ENCODE measurements at regions not wholly inside any gene's neighbourhood (a gene's known extent, or its start where the extent isn't known, plus 50 kb on each side); places are given as distances from the start of the nearest gene placed in this dataset.

DNA sequence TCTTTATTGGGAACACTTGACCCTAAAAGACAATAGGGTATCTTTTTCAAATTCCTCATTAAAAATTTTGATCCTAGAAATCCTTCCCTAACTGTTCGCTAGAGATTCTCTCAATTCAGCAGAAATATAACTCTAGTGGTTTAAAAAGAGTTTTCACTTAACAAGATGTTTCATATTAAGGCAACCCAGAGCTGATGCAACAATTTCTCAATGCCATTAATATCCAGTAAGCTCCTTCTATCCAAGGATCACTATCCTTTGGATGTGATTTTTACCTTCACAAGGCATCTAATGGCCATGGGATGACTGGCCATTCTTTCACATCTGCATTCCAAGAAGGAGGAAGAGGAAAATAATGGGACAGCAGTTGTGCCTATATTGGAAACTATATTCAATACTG lies 183.4 kb downstream of the ANKRD50 start:
- no peak for DNase-seq (ENCODE audit: low read depth)

DNA sequence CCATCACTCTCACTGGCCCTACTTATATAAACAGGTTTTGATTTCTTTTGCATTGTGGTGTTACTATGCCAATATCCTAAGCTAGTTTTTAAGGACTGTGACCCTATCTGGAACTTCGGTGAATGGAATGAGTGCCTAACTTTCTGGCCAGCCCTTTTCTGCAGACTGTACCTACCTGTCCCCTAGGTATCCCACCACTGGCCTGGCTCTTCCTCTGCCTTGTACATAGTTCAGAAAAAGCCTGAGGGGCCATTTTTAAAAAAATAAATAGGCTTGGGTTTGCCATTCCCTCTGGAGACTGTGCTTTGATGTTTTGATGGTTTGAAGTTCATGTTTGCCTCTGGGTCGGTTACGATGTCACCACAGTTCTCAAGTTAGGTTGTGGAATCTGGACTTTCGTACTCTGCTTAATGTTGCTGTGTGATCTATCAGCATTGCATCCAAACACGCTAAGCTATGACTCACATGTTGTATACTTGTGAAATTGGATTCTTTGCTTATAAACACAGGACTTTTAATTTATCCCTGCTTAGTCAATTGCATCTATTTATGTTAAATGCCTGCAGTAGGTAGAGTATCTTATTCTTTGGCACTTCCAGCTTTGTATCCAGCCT lies 182.0 kb downstream of the ANKRD50 start:
- DNase-seq (ENCODE audit: low read depth) = peak; percentile 17

DNA sequence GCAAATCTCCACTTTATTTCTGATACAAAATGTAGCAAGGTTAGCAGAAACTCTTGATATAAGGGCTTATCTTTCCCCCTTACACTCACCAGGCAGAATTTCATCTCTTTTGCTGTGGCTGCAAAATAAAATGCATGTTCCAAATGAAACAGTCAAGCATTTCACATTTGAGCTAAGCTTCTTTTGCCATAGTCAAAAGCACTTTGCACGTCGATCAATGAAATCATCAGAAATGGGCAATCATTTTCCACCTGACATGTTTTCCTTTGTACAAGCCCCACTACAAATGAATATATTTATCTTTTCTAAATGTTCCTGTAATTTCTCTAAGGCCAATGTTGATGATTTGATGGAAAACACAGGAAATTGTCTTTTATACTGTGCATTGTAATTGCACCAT lies 178.4 kb downstream of the ANKRD50 start:
- DNase-seq (ENCODE audit: low read depth) = no peak

DNA sequence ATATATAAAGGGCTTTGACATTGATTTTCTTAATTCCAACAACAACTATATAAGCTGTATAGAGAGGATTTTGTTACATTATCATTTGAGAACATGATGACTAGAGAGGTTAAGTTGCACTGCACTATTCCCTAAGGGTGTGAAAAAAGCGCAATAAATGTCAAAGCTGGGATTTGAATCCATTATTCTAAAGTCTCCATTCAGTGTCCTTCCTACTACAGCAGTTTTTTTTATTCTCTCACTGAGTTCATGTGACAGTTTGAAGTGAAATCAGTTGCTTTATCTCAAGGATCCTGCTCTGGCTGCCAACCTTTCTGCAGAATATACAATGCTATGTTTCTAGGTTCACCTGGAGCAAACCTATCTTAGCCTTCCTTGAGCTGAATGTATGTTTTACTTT lies 177.5 kb downstream of the ANKRD50 start:
- DNase-seq (ENCODE audit: low read depth) = no peak

DNA sequence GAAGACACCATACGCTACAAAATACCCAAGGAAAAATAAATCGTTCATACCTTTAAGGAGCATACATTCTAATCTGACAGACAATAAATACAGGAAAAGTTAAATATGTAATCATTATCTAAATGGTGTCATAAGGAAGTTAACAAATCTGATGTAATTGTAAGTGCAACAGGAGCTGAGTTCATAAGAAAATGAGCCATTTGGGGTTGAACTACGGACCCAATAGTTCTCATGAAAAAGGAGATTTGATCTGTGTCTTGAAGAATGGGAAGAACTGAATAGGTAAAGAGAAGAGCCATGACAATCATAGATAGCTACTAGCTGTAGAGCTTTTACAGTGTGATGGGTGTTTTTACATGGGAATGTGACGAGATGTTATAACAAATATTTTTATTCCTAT lies 175.6 kb downstream of the ANKRD50 start:
- no peak for DNase-seq (ENCODE audit: low read depth)

DNA sequence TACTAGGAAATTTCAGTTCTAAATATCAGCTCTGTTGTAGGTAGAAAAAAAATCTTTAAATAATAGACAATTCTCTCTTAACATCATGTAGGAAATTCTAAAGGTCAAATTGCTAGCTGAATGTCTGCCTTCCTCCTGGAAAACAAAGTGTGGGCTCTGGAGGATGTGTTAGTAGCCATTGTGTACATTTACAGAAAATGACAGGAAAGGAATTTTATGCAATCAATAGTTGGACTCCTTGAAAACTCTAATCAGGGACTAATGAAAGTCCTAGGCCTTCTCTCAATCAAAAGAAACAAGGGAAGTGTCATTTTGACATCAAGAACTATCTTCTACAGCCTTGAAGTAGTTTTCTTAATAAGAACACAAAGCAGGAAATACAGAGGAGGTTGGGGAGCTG lies 174.6 kb downstream of the ANKRD50 start:
- DNase-seq (ENCODE audit: low read depth) = no peak

DNA sequence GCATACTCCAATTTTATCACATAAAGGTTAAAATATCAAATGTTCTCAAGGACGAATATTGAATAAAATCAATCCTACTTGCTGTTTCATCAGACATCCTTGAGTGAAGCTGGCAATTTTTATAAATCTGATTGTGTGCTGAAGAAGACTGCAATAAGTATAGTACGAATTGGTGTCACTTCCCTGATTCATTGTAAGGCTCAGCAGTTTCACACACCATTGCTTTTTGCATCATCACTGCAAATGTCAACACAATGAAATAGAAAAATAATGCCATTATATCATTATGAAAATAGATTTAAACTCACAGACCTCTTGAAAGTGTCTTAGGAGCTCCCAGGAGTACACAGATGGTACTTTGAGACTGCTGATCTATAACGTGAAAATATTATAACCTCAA lies 172.5 kb downstream of the ANKRD50 start:
- DNase-seq (ENCODE audit: low read depth) = no peak

DNA sequence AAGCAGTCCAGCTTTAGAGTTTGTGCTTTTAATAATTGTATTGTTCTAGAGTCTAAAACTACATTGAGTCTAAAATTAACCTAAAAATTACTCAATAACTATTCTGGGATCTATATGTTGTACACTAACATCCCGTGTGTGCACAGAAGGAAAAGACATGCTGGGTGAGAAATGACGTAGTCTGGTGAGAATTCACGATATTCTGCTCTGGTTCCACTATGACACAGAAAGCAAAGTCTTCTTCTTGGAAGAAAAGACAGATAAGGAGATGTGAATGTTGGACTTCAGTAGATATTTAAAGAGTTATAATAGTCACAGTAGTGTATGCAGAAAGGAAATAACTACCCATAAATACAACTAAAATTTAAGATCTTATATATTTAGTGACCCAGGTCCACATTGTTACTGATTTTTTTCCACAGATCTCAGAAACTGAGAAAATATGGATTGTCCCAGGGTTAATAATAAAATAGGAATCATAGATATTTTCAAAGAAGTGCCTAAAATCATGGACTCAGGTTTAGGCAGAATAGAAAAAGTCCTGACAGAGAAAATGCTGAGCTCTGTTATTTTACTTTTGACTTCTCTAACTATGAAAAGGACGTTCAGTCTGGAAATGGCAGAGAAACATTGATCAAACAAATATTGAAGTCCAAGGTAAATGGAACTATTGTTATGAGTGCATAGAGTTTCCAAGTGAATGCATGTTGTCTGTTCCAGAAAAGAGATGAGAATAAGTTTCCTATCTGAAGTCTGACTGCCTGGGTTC lies 170.7 kb downstream of the ANKRD50 start:
- DNase-seq (ENCODE audit: low read depth) = no peak

DNA sequence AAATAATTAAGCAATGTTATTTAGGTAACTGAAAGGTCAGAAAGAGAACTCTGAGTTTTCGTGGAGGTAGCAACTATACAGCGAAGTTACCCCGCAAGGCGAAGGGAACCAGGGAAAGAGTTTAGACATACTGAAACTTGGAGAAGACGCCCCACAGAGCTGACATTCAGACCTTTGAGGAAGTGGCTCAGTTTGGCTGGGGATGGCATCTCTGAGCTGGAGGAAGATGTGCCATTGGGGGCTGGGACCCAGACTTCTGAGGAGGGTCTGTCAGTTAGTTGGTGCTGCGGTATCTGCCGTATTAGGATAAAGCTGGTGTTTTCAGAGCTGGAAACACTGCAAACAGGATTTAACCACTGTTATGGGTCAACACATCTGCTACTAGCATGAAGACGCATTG lies 156.6 kb downstream of the ANKRD50 start:
- DNase-seq (ENCODE audit: low read depth) = no peak

DNA sequence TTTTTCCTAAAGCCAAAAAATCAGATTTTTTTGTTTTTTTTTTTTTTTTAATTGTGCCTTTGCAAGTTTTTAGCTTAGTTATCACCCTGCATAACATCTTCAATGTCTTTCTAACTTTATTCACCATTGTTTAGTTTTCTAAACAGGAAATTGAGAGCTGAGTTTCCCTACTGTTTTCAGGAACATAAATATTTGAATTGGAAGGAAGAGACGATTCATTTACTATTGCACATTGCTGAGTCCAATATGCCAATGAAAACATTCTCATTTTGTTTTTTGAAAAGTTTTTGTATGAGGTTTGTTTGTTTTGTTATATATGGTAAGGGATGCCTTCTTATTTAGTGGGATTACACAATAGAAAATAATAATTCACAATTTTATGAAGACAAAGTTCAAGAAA lies 148.4 kb downstream of the ANKRD50 start:
- DNase-seq (ENCODE audit: low read depth) = no peak

DNA sequence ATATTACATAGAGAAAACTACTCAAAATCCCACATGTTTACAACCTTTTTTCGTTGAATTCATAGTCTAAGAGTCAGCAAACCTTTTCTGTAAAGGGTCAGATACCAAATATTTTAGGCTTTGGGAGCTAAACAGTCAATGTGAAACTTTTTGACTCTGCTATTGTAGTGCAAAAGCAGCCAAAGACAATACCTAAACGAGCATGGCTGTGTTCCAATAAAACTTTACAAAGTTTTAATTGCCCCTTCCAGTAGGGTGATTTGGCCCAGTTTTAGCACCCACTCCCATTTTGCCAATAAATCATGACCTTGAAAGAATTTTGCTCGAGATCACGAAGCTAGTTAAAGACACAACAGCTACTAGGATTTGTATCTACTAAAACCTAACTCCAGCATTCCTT lies 147.2 kb downstream of the ANKRD50 start:
- no peak for DNase-seq (ENCODE audit: low read depth)

DNA sequence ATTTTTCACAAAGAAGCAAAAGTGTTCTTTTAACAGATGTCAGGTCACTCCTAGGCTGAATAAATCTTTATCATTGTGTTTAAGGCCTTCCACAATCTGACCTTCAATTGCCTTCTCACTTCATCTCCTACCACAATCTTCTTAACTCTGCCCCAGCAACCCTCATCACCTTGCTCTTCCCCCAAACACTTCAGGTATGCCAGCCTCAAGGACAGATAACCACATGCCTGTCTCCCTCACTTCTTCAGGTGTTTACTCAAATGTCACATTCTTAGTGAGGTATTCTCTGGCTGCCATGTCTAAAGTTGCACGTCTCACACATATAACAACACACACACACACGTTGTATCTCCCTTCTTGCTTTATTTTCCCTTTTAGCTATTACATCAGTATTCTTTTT lies 146.5 kb downstream of the ANKRD50 start:
- no peak for DNase-seq (ENCODE audit: low read depth)

DNA sequence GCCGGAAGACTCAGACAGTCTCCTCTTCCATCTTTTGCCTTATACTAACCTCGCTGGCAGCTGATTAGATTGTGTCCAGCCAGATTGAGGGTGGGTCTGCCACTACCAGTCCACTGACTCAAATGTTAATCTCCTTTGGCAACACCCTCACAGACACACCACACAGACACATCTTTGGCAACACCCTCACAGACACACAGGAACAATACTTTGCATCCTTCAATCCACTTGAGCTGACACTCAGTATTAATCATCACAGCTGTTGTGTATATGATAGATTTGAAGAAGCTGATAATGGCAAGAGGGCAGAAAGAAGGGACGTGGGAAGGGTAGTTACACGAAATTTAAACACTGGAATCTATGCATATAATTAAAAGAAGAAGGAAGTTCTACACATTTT lies 139.5 kb downstream of the ANKRD50 start:
- DNase-seq (ENCODE audit: low read depth) = no peak

DNA sequence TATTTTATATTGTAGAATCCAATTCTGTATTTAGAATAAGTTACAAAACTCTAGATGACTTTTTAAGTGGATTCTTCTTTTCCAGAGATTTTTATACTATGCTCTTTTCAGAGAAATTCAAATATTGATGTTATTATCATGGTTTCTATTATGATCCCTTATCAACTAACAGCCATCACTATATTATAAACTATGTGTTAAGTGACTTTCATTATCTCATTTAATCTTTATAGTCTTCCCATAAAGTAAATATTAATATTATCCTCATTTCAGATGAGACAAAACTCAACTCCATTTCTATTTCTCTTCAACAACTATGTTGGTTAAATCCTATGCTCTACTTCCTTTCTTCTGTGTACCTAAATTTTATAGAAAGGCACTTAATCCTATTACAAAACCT lies 132.6 kb downstream of the ANKRD50 start:
- no peak for DNase-seq (ENCODE audit: low read depth)

DNA sequence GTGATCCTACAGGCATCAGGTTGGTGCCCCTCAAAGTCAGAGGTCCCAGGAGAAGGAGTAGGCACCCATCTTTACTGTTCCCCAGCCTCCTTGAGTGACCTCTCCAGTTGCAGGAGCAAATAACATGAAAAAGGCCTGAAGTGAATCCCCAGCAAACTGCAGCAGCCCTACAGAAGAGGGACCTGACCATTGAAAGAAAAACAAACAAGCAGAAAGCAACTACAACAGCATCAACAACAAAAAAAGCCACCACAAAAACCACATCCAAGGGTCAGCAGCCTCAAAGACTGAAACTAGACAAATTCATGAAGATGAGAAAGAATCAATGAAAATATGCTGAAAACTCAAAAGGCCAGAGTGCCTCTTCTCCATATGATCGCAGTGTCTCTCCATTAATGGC lies 128.7 kb downstream of the ANKRD50 start:
- no peak for DNase-seq (ENCODE audit: low read depth)

DNA sequence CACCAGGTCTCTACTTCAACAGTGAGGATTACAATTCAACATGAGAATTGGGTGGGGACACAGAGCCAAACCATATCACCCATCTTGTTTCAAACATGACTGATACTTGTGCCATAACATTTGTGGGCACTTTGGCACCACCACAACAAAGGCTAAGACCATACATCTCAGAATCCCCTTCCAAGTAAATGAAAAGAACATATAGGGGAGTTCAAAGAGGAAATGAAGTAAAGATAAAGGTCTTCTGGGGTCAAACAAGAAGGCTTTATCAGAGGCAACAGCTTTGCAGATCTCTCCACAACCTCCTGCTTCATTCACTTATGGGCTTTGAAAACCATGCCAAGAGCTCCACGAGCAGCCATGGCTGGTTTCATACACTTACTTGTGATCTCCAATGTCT lies 122.7 kb downstream of the ANKRD50 start:
- DNase-seq (ENCODE audit: low read depth) = no peak

DNA sequence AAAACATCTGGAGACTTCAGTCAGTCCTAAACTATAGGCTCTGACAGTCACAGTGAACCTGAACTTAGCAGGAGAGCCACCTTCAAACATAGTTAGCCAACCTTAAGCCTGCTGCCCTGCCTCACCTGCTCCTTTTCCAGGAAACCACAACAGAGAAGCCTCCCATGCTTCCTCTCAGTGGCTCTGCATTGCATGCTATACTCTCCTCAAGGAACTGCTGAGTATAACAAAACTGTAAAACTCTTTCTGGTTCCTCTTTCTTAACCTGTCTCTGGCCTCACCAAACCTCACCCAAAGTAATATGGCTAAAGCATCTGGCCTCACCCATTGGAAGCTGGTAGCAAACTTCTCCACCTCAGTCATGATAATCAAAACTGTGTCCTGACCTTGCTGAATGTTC lies 122.1 kb downstream of the ANKRD50 start:
- DNase-seq (ENCODE audit: low read depth) = no peak

DNA sequence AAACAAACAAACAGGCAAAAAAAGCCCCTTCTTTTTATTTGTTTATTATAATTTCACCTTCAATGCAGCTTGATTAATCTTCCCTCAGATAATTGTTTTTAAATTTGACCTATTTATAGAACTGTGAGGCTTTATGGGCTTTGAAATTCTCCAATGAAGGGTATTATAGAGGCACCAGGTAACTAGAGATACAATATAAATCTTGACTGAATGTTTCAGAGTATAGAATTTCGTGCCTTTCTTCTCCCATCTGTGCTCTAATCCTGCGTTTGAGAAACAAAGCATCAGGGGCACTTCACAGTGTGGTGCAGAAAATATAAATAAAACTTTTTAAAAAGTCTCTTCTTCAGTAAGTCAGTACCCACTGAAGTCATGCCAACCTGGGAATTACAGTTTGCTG lies 120.9 kb downstream of the ANKRD50 start:
- DNase-seq (ENCODE audit: low read depth) = no peak

DNA sequence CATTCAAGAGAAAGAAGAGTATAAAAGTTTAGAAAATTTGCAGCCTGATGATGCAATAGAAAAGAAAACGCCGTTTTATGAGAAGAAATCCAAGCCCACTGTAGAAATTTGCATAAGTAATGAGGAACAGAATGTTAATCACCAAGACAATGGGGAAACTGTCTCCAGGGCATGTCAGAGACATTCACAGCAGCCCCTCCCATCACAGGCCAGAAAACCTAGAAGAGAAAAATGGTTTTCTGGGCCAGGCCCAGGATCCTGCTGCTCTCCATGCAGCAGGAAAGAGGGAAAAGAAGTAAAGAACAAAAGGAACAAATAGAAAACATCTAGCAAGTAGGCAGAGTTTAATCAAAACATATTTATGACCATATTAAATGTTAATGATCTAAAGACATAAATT lies 119.0 kb downstream of the ANKRD50 start:
- DNase-seq (ENCODE audit: low read depth) = no peak

DNA sequence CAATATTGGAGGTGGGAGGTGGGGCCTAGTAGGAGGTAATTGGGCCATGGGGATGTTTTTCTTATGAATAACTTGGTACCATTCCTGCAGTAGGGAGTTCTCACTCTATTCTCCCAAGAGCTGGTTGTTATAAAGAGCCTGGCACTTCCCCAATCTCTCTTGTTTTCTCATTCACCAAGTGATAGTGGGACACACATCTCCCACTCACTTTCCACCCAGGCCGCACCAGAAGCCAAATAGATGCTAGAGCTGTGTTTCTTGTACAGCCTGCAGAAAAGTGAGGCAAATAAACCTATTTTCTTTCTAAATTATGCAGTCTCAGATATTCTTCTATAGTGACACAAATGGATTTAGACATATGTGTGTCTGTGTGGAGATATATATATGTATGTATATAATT lies 117.6 kb downstream of the ANKRD50 start:
- DNase-seq (ENCODE audit: low read depth) = no peak

DNA sequence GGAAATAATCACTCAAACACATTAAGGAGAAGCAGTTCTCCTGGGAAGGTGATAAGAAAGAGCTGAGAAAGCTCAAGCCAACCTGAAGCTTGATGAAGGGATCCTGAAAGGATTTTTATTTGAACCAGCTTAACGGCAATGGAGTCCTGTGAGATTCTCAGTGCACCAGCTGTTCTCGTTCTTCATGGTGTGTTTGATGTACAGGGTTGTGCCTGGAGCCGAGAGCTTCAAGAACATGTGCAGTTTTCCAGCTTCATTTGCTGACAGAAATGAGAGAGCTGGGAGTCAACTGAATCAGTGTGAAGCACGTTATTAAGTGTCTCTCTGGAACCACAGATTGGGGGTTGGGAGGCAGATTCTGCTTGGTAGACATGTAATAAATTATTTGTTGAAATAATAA lies 115.7 kb downstream of the ANKRD50 start:
- no peak for DNase-seq (ENCODE audit: low read depth)

DNA sequence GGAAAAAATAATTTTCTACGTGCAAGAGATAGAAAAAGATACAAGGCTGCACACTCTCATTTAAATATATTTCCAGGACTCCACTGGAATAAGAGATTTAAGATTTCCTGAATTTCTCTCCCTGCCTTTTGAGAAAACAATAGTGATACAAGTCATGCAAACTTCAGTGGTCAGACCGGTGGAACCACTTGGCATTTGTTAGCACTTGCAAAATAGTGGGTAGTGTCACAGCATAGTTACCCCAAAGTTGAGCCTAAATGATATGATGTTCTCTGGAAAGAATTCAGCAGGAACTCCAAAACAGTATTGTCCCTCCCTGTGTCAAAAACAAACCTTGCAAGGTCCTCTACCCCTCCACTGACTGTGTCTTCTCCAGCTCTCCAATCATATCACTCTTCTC lies 102.3 kb downstream of the ANKRD50 start:
- no peak for DNase-seq (ENCODE audit: low read depth)
